NCI-H510A (cell line): ENCODE measurements at regions not wholly inside any gene's neighbourhood (a gene's known extent, or its start where the extent isn't known, plus 50 kb on each side); places are given as distances from the start of the nearest gene placed in this dataset.

Experiments
- DNase-seq: peaks from one replicate; lab custom pipeline; 2025; lab: John Stamatoyannopoulos, UW

GRCh38 chr22:27535452-27535851, 266.1 kb downstream of the MN1 start:
- DNase-seq = no peak

- DNase-seq = no peak
These were observed 264.1 kb downstream of the MN1 start for GRCh38 chr22:27537501-27537900.

- DNase-seq = no peak
These were observed 262.9 kb downstream of the MN1 start for GRCh38 chr22:27538666-27539065.

- DNase-seq = no peak
These were observed 261.3 kb downstream of the MN1 start for GRCh38 chr22:27540247-27540646.

GRCh38 chr22:27540656-27541396, 260.7 kb downstream of the MN1 start:
- no peak for DNase-seq

- no peak for DNase-seq
These were observed 259.7 kb downstream of the MN1 start for GRCh38 chr22:27541836-27542235.

GRCh38 chr22:27542602-27543001, 259.0 kb downstream of the MN1 start:
- no peak for DNase-seq

- no peak for DNase-seq
These were observed 258.1 kb downstream of the MN1 start for GRCh38 chr22:27543460-27543859.

GRCh38 chr22:27545085-27545484, 256.5 kb downstream of the MN1 start:
- no peak for DNase-seq

GRCh38 chr22:27546157-27546935, 255.2 kb downstream of the MN1 start:
- no peak for DNase-seq

GRCh38 chr22:27551402-27551801, 250.2 kb downstream of the MN1 start:
- no peak for DNase-seq

GRCh38 chr22:27552176-27552575, 249.4 kb downstream of the MN1 start:
- no peak for DNase-seq

- DNase-seq = no peak
These were observed 248.7 kb downstream of the MN1 start for GRCh38 chr22:27552863-27553262.

- no peak for DNase-seq
These were observed 247.3 kb downstream of the MN1 start for GRCh38 chr22:27554106-27554811.

- DNase-seq = no peak
These were observed 246.6 kb downstream of the MN1 start for GRCh38 chr22:27554841-27555456.

GRCh38 chr22:27556371-27556770, 245.2 kb downstream of the MN1 start:
- DNase-seq = no peak

GRCh38 chr22:27557286-27558008, 244.1 kb downstream of the MN1 start:
- DNase-seq = no peak

GRCh38 chr22:27558658-27559371, 242.7 kb downstream of the MN1 start:
- no peak for DNase-seq

GRCh38 chr22:27560781-27561180, 240.8 kb downstream of the MN1 start:
- DNase-seq = no peak

GRCh38 chr22:27561286-27561904, 240.2 kb downstream of the MN1 start:
- no peak for DNase-seq

- no peak for DNase-seq
These were observed 236.8 kb downstream of the MN1 start for GRCh38 chr22:27564806-27565205.
